GM19438 (cell line): ENCODE measurements at regions not wholly inside any gene's neighbourhood (a gene's known extent, or its start where the extent isn't known, plus 50 kb on each side); places are given as distances from the start of the nearest gene placed in this dataset.
"Not testable (repeated sequence)": the region's sequence is repeated elsewhere in the genome, so short reads cannot be mapped to it uniquely, and the experiment has no call there.

Experiments
- ATAC-seq: cut with Tn5 transposase; IDR thresholded peaks from one replicate; pipeline ENCODE4 v1.9.1; 2021; ENCODE audit warnings: low read depth; ENCODE audit not compliant: unreplicated experiment

DNA sequence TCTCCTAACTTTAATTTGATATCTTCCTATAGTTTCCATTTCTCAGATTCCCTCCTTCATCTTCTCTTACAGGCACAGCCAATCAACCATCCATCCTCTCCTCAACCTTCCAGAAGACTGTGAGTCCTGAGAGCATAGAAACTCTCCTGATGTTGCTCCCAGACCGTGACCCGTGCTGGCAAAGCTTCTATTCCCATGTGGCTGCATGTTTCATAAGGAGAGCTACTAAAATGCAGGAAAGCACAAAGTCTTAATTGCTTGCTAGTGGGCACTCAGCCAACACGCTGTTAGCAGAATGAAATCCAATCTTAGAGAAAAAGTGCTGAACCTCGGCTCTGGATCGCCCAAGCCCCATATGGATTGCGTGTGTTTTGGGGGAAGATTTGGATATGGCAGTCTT, 1244.7 kb upstream of the ZEB2 start:
- ATAC-seq: no peak

DNA sequence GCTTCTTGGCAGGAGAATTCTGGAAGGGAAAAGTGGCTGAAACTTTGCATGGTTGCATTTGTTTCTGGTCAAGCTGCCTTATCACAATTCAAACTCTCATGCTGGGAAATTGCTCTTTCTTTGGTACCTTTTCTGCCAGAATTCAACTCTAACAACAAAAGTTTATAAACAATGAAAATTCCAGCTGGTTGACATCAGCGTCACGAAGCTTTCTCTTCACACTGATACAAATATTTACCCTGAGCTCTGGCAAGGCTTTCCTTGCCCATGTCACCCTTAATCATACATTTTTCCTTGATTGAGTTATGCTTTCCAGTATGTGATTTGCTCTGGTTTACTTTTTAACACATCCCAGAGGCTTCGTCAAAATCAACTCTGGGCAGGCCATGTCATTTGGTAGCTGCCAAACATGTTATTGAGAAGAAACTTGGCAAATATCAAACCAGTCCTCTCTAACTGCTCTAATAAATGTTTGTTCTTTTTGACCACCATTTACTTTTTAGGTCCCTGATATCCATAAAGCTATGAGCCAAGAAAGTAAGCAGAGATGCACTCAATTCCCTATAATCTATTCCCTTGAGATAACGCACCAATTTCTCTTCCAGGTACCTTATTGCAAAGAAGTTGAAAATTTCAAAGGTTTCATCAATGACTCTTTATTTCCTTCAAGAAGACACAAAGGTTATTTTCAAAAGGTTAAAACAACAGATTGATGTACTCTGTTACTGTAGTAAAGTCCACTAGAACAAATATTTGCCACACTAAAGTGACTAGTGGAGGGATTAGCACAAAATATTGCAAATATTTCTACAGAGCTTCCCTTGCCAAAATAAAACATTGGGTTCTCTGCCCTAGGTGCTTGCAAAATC, 1241.1 kb upstream of the ZEB2 start:
- ATAC-seq: no peak

DNA sequence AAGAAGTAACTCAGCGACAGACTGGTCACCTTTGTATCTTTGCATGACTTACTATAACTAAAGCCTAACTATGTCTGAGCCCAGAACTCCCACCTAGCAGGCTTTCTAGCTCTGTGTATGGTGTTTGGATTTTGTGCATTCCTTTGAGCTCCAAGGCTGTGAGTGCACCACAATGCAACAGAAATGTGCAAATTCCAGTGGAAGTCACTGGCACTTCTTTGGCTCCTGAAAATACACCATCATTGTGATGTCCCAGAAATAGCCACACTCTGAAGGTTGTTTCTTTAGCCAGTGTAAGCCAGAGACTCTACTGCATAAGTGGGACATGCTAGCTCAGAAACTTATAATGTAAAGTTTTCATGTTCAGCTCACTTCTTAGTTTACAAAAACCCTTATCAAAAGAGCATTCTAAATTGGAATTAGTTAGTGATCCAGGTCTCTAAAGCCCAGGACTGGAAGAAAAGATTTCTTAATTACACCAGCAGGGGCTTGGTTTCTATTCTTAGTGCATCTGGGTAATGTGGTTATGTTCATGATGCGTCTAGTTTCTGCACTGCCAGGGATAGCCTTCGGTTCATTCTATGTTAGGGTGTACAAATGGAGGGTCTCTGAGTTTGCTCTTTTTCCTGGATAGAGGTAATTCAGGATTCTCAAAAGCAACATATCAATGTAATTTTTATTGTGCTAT, 1239.5 kb upstream of the ZEB2 start:
- no peak for ATAC-seq

DNA sequence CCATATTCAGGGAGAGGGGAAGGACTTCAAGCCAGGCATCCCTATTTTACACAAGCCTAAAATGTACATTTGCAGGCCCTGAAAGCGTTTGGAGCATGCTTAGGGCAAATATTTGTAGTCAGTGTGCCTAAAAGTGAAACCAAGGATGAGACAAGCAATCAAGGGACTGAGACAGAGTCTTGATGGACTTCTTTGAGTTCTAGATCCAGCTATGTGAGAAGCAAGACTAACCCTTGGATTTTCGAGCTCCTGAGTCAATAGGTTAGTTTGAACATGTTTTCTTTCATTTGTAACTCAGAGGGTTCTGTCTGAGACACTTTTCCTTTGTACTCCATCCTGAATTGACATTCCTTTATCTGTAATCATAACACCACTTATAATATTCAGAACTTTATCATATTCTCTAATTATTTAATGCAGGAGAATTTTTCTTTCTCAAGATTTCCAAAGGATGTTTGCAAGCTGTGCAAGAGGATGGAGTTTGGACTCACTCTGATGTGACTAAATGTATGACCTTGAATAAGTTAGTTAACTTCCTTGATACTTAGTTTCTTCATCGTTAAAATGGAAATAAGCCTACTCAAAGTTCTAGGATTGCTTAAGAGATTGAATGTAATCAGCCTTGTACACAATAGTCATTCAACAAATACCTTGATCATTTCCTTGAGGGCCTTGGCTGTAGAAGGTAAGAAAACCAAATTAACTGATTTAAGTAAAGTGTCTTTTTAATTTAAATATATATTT, 1237.8 kb upstream of the ZEB2 start:
- no peak for ATAC-seq

DNA sequence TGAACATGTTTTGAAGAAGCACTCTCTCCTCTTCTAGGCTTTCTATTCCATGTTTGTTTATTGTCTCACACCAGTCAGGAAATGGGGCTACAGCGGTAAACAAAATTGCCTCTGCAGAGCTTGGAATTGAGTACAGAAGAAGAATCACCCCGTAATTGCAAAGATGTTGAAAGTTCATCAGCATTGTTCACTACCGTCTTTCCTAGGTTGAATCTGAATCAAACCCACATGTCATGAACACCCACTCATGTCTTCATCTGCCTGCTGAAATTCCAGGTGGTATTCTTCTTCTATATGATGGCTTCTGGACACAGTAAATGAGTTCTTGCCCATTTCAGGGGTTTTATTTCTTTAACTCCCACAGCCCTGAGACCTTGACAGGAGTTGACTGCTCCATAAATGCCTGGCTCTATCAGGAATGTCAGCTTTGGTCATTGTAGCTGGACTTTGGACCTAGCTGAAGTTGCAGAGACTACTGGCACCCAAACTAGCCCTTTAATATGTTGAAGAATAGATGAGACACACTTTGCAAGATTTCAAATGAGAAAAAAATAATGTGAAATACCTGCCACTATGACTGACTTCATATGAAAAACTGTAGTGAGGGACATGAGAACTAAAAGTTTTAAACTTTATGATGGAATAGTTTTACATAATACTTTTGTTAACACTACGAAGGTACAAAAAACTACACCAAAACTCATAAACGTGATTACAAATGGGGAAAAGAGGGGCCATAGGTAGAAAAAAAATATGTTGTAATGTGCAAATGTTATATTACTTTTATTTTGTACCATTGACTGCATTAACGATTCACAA, 1235.3 kb upstream of the ZEB2 start:
- ATAC-seq: no peak

DNA sequence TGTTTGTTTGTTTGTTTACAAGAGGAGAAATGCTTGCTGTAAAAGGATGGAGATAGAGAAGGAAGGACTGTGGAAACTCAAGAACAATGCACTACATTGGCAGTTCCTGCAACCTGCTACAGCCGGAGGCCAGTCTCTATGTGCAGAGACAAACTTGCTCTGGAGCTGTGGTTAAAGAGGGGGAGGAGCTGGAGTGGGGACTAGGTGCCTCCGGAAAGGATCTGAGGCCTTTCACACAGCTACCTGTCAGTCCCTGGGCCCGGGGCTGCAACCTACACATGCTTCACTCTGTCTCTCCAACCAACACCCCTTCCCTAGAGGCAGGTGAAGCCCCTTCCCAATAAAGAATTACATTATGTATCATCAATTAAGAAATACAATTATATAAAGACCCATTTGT, 1234.0 kb upstream of the ZEB2 start:
- no peak for ATAC-seq

DNA sequence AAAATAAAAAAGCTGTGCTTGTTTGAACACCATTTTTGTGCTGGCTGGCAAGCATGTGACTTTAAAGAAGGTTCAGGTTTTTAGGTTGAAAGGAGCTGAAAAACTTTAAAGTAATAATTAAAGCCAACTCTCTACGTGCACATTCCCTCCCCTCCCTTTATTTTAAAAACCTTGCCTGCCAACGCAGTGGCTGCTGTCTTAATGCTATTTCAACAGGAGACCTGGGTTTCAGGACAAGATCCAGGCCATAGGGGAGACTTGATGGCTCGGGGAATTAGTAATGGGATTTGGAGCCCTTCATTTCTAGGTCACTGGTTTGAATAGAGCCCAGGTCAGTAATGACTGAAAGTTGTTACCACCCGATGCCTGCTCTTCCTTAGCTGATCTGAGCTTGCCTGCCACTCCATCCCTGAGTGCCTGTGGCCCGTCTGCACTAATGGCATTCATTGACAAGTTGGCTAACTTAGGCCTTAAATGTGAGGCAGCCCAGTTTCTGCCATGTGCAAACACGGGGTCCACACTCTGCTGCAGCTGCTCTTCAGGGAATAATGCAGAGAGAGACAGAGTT, 1233.2 kb upstream of the ZEB2 start:
- no peak for ATAC-seq

DNA sequence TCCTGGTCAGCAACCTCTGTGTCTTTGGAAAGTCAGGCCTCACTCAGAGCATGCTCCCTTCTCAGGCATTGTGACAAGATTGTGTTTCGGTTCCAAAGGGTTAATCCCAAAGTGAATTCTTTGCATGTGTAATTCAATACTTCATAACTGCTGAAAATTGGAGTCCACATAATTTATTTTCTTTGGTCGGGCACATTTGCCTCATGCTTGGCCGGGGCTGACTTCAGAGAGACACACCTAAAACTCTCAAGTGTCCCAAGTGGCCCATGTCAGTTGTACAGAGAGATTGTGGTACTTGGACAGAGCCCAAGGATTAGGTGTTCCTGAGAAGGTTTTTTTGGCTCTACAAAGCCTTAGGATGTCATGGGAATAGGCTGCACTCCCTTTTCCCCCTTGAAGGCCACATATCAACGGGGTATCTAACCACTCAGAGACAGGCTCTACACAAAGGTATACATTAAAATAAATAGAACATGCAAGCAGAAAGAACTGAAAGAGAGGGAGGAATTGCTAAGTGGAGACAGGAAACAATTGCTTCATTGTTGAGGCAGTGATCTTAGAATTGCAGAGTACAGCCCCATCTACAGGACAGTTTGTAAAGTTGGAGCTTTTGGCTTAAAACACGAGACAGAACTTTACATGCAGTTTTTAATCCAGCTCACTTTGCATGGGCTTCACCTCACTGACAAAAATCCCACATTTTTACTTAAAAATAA, 1232.3 kb upstream of the ZEB2 start:
- ATAC-seq: peak; percentile 32

DNA sequence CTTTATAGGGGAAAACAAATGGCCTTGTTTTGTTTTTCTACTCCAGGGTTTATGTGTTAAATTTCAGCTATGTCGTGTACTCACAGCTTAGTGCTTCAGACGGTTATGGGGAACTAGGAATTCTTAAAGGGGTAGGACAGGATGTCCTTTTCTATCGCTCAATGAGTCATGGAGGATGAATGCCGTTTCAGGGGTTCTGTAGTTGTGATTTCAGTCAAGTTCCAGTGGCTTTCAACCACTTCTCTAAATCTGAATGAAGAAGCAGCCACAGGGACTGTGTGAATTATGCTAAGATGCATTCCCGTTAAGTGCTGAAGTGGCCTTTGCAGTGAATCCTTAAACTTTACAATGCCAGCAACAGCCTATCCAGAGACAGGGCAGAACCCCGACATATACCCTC, 1231.7 kb upstream of the ZEB2 start:
- ATAC-seq: peak; percentile 79

DNA sequence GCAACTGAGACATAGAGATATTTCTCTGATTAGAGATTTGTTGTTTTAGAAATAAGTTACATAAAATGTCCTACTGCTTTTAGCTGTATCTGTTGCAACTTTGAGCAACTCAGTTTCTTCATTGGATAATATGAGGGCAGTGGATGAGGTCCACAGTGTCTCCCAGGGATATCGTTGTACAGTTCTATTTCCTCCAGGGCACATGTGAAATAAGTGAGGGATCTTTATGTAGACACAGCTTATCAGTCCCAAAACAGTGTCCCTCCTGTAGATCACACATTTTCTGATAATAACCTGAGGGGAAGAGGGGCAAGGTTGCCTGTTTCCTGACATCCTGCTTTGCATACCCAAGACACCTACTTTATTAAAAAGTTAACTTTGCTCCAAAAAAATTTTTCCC, 1231.2 kb upstream of the ZEB2 start:
- peak; percentile 7 for ATAC-seq

DNA sequence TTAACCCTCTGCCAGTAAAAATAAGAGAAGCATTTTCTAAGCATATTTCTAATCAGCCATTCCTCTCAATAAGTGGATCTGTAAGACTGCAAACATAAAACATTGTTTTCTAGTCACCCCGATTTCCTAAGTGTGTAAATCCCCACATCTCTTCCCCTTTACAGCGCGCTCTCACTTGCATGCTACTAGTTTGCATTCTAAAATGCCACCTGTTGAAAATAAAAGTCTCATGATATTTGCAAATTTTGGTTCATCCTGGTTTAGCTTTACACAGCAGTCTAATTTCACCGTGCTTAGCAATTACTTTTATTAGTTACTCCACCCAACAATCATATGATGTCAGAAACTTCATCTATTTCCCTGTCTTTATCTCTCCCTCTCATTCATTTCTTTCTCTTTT, 1230.7 kb upstream of the ZEB2 start:
- no peak for ATAC-seq

DNA sequence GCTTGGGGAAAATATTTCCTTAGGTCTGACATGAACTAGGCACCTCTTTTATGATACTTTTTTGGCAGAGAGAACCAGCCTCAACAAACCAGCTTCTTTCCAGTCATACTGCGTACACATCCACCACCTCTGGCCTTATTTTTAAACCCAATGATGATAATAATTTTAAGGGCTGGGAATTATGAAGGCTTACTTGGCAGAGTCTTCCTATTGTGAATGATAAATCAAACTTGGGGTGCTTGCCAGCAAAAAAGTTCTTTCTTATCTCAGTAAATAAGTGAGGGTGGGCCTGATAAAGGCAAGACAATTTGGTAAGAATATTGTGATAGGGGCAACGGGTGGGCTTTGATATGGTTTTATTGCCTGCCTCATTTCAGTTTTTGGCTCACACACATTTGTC, 1230.2 kb upstream of the ZEB2 start:
- no peak for ATAC-seq

DNA sequence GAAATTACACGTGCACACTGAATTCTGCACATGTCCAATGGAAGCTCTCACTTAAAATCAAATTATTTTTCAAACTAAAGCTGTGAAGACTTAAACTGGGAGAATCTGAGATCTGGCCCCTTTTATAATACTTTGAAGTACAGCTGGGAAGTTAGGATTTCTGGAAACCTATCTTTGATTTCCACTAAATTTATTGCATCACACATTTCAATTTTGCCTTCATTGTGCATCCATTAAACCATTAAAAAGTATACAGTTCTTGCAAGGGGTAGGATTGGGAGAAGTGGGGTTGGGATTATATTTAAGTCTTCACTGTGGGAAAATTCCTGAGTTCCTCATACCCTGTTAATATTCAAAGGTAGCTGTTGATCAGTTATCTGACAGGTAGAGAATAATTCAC, 1229.6 kb upstream of the ZEB2 start:
- no peak for ATAC-seq

DNA sequence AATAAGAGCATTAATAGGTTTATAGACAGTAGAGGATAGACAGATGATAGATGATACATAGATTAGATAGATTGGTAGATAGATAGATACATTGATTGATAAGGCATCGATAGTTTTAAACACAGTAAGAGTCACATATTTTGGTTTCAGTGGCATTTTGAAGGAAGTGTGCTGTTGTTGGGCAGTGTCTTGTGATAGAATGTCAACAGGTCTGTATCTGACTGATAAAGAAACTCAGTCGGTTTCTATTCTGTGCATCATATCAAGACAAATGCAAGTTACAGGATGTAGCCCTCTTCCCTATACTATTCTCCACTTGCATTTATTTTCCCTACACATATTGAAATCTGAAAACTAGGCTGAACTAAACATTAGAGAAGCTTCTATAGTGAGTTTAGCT, 1229.0 kb upstream of the ZEB2 start:
- ATAC-seq: peak; percentile 51

DNA sequence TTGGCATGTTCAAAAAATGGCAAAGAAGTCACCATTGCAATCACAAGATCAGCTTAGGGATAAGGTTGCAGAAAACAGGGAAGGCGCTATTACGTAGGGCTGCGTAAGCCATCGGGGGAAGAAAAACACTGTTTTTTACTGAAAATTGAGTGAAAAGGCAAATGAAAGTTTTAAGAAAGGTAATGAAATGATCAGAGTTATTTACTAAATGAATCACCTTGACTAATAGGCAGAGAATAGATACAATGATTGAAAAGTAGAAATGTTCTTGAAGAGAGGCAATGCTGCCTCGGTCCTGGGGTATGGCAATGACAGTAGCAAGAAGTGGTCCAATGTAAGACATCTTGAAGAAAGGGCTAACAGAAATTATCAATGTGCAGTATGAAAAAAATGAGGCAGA, 1227.8 kb upstream of the ZEB2 start:
- ATAC-seq: no peak

DNA sequence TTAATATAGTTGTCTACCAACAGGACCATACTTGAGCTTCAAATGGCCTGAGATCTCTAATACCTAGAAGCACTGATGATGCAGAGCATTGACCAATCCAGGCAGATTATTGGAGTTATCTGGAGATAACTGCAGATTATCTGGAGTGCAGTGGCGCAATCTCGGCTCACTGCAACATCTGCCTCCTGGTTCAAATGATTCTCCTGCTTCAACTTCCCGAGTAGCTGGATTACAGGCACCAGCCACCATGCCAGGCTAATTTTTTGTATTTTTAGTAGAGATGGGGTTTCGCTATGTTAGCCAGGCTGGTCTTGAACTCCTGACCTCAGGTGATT, 1225.4 kb upstream of the ZEB2 start:
- not testable (repeated sequence) for ATAC-seq

DNA sequence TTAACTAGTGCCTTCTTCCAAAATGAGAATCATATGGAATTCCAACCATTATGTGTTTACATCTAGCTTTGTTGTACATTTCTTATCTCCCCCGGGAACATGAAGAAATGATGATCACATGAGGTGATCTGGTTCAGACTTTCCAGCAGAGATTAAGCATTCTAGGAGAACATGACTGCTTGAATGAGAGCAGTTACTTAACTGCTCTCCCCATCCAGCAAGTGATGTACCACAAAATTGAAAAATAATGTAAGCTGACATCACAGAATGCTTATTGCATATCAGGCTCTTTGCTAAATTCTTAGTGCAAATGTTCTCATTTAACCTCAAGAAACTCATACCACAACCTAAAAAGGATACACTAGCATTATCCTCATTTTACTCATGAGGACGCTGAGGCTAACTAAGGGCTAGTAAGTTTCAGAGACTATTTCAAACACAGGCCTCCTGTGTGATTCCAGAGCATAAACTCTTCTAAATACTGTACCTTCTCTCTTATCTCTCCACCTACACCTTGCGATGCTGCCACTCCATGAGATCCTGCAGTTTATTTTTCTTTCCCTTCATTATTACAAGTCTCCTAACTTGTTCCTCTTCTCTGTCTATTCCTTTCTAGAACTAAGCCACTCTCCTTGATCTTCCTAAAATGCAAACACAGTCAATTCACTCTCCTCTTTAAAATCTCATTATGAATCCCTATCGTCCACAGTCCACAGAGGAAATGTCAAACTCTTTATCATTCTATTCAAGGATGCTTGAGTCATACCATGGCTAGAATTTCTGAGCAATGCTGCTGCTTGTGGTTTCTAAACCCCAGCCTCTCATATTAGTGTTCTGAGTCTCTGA, 1224.8 kb upstream of the ZEB2 start:
- ATAC-seq: peak; percentile 66

DNA sequence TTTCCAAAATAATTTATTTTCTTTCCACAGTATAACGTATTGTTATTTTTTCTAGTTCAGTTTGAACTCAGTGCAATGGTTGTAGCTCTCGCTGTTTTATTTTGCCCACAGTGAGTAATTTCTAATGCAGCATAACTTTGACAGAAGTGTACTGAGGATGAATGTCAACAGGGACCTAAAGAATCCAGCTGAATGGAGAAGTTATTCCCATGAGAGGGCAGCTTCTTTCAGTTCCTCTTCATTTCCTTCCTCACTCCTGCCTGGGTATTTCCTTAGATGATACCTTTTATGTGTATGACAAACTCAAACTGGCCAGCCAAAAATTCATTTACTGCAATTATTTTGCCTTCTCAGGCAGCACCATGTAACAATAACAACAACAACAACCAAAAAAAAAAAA, 1223.1 kb upstream of the ZEB2 start:
- no peak for ATAC-seq

DNA sequence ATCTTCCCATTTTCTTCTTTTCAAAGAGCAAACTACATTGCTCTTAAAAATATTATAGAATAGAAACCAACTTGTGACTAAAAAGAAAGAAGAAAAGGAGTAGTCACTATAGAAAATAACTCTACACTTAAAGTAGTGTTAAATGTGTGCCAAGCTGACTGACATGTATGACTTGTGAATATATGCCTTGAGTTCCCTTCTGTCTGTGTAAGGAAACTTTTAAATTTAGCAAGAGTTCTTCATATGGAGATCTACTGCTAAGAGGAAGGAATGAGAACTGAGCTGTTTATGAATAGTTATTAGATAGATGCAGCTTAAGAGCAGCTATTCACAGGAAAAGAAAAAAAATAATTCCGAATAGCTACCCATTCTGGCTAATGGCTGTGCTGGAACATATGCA, 1221.7 kb upstream of the ZEB2 start:
- ATAC-seq: no peak
